GM21529 (cell line): ENCODE measurements at regions not wholly inside any gene's neighbourhood (a gene's known extent, or its start where the extent isn't known, plus 50 kb on each side); places are given as distances from the start of the nearest gene placed in this dataset.
"Not testable (repeated sequence)": the region's sequence is repeated elsewhere in the genome, so short reads cannot be mapped to it uniquely, and the experiment has no call there.

Source experiments
- ATAC-seq: cut with Tn5 transposase; IDR thresholded peaks from one replicate; pipeline ENCODE4 v1.9.1; 2021; ENCODE audit not compliant: unreplicated experiment

- ATAC-seq: no peak
Observed at GRCh38 chr9:27672718-27673117, 99.4 kb upstream of the C9orf72 start.

DNA sequence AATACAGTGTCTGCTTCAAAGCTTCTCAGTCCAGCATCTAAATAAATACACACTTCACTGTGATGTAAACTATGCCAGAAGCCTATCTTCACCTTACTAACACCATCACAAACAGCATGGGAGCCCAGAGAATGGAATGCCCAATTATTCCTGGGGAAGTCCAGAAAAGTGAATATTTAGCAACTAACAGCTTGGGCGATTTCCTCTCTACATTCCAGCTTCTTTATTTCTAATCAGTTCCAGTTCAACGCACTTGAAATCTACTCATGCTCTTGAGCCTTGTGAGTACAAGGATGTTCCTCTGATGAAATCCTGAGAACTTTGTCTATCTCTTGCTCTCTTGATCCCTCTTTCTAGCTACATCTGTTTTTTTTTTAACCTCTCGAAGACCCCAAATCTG is 100.4 kb upstream of the C9orf72 start:
- no peak for ATAC-seq

DNA sequence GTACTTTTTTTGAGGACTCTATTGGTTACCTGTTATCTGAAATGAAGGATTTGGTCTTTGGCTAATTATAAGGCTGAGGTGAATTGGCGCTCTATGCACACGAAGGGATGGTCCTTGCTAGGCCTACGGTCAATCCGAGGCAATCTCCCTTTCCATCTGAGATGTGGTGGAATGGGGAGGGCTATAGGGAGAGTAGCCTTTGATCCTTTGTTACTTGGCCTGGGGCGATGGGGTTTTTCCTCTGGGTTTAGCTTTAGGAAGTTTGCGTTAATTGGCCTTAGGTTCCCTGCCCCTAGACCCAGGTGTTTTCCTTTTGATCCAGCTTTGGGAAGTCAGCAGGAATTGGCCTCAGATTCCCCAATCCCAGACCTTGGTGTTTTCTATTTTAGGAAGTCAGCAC is 102.1 kb upstream of the C9orf72 start:
- ATAC-seq: no peak

GRCh38 chr9:27676827-27677226 is 103.5 kb upstream of the C9orf72 start:
- no peak for ATAC-seq

GRCh38 chr9:27679338-27679737 is 106.1 kb upstream of the C9orf72 start:
- no peak for ATAC-seq

DNA sequence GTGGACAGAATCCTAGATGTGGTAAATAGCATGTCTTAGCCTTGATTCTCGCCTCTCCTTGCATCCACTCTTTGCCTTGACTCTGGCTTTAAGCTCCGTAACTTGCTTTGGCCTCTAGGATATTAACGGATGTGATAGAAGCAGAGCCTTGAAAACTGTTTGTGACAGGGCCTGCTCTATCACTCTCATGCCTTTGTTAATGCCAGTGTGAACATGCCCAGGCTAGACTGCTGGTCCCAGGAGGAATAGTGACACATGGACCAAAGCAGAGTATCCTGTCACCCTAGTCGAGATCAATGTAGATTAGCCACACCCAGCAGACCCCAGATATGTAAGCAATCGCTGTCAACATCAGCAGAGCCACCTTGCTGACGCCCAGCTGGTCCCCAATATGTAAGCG is 109.9 kb upstream of the C9orf72 start:
- no peak for ATAC-seq

GRCh38 chr9:27688954-27689353 is 115.7 kb upstream of the C9orf72 start:
- no peak for ATAC-seq

- ATAC-seq: not testable (repeated sequence)
Observed at GRCh38 chr9:27690816-27691215, 117.5 kb upstream of the C9orf72 start.

- ATAC-seq: no peak
Observed at GRCh38 chr9:27699621-27700020, 126.3 kb upstream of the C9orf72 start.

- no peak for ATAC-seq
Observed at GRCh38 chr9:27701016-27701415, 127.7 kb upstream of the C9orf72 start.

- ATAC-seq: no peak
Observed at GRCh38 chr9:27701587-27701986, 128.3 kb upstream of the C9orf72 start.

DNA sequence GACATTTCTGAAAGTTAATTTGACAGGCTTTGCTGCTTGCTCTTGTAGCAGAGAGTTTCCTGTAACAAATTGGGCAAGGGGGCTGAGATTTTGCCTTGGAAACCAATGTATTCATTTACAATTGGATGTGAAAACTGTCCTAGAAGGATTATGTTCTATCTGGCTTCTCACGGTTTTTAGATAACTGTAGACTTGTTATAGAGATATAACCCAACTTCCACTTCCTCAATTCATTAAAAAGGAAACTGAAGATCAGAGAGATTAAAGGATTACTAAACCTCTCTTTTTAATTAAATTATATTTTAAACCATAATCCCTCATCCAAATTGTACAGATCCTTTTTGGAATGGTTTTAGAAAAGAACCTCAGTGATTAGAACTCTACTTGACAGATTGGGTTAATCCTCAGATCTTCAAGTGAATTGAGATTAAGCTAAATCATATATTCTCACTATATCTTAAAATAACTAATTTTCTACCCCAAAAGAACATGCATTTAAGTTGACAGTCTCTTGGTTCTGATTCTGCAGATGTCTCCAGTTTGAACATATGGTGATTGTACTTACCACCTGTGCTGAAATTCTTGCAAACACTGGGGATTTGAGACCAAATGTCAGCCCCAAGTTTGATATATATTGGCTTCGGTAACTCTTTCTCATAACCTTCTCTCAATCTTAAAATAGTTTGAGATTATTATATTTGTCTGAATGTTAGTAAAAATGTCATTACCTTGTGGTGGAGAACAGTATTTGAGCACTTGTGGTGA is 130.1 kb upstream of the C9orf72 start:
- ATAC-seq: no peak

DNA sequence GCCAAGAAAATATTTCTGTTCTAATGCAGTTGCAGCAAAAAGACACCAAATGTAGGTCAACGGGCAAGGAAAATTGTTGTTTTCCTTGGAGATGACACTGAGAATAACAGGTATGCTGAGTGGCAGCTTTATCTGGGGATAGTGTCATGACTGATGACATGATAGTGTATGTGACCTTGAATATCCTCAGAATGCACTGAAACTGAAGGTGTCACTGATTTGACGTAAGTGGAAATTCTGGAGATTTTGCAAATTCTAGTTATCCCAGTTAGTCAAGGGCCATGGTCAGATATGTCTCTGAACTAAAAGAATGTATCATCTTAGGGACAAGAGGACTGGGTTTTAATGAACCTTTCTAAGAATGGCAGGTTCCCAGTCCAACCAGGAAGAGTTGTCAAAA is 138.0 kb upstream of the C9orf72 start:
- ATAC-seq: no peak

DNA sequence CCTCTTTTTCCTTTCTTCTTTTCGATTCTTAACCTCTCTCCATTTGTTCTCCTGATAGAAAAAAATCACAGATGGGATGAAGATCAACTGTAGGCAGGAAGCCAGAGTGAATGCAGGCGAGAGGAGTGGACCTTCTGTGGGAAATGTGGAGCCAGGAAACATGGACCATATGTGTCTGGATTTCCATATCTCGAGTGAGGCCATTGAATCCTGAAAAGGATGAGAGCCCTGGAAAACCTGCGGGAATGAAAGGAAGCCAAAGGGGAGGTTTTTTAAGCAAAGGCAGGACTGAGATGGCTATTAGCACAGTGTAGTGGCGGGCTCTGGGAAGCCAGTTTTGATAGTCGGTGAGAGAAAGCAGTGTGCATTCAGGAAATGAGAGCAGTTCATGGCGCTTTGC is 139.5 kb upstream of the C9orf72 start:
- no peak for ATAC-seq

DNA sequence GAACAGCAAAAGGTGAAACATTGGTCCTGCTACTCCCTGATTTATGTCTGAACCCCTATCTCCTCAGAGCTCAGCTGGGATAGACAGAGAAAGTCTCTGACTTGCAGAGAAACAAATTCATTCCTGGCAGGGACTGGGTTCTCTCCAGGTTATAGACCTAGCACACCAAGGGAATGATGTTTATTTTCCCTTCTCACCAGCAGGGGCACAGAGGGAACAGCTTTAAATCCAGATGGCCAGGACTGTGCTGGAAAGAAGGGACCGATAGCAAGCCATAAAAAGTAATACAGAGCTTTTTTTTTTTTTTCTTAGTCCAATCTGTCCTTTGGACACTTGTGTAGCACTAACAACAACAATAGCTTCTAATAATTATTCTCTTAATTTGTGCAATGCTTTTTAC is 141.1 kb upstream of the C9orf72 start:
- ATAC-seq: no peak

GRCh38 chr9:27715651-27716050 is 142.4 kb upstream of the C9orf72 start:
- no peak for ATAC-seq

DNA sequence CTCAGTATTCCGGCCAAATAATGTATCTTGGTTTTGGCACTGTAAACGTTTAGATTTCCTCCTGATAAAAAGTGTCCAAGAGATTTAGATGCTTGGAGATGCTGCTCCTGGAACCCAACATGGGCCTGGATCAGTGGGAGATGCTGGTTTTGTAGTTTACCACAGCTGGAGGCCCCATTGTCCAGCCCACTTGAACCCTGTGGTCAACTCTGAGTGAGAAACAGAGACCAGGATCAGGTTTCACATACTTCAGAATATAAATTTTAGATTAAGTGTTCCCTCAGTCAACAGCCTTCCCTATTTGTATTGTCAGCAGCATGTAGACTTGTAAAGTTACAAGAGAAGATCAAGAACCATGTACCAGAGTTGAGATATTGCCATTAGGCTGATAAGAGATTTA is 144.7 kb upstream of the C9orf72 start:
- ATAC-seq: no peak

DNA sequence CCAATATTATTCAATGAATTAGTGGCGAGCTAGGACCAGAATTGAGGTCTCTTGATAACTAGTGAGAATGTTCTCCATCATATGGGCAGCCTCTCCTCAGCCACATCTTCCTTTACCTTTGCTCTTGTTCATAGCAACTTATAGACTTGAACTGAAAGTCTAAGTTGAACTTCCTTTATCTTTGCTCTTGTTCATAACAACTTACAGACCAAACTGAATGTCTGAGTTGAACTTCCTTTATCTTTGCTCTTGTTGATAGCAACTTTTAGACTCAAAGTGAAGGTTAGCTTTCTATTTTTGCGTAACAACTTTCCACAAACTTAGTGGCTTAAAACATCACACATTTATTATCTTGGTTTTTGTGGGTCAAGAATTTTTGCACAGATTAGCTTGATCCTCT is 146.4 kb upstream of the C9orf72 start:
- no peak for ATAC-seq

DNA sequence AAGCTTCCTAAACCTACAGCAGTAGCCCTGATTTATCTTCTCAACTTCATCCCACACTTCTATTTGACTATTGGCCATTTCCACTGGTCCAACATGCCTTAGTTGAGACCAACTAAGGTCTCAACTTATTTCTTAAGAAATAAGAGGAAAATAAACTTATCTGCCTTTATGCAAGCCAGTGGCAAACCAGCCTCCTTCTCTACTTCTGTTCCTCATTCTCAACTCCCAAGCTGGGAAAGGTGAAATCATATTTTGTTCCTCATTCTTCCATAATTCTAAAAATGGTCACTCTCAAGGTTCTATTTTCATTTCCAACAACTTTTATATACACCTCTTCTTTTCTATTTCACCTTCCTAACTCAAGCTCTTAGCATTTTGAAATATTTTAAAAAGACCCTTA is 149.6 kb upstream of the C9orf72 start:
- no peak for ATAC-seq

GRCh38 chr9:27726244-27727081 is 153.2 kb upstream of the C9orf72 start:
- ATAC-seq: peak; percentile 90

- no peak for ATAC-seq
Observed at GRCh38 chr9:27732494-27732893, 159.2 kb upstream of the C9orf72 start.

GRCh38 chr9:27743490-27743889 is 170.2 kb upstream of the C9orf72 start:
- no peak for ATAC-seq
